ENCODE measurements at regions not wholly inside any gene's neighbourhood (a gene's known extent, or its start where the extent isn't known, plus 50 kb on each side); places are given as distances from the start of the nearest gene placed in this dataset.
"Not testable (repeated sequence)": the region's sequence is repeated elsewhere in the genome, so short reads cannot be mapped to it uniquely, and the experiment has no call there.

GRCh38 chr15:21174761-21175160 is 265.5 kb downstream of the POTEB3 start:
- H3K9me3 ChIP-seq (replicated peaks; ENCODE audit: control insufficient read depth, insufficient read depth, low read length); dilution Hi-C loops (cut with MboI; ENCODE audit: extremely low pct_ligation_motif_present, low sequenced_read_pairs); H2AFZ ChIP-seq (ENCODE audit: low read depth, low read length); H3K4me1 ChIP-seq (ENCODE audit: control insufficient read depth, extremely low read depth, insufficient read depth, low read length); CTCF ChIA-PET; FAIRE-seq; H3K4me2 ChIP-seq (ENCODE audit: insufficient read depth, low read length); intact Hi-C loops (cut with micrococcal nuclease); H3K27me3 ChIP-seq (ENCODE audit: control insufficient read depth in 2 of 2, insufficient read depth in 2 of 2, low read length in 2 of 2); H3K4me3 ChIP-seq (replicated peaks in 1 of 3; ENCODE audit: insufficient read depth in 1 of 3, low read depth in 1 of 3, low read length in 3 of 3); H3K9ac ChIP-seq (replicated peaks; ENCODE audit: extremely low read depth, insufficient read depth, low read length); H3K36me3 ChIP-seq (ENCODE audit: control insufficient read depth in 2 of 2, extremely low read depth in 1 of 2, insufficient read depth in 2 of 2, low read length in 2 of 2); H3K79me2 ChIP-seq (ENCODE audit: control insufficient read depth, insufficient read depth, low read length); H3K27ac ChIP-seq (ENCODE audit: insufficient read depth, low read depth, low read length); H3K9me1 ChIP-seq (replicated peaks; ENCODE audit: control insufficient read depth, extremely low read depth, insufficient read depth, low read length); BruUV-seq (replicated peaks); POLR2A ChIA-PET; DNase-seq (ENCODE audit: low read depth, low spot score); H4K20me1 ChIP-seq (replicated peaks; ENCODE audit: control insufficient read depth, extremely low read depth, insufficient read depth, low read length): not testable (repeated sequence)

GRCh38 chr15:21151203-21151966 is 285.3 kb upstream of the POTEB2 start:
- not testable (repeated sequence) for BruUV-seq (replicated peaks)

GRCh38 chr15:21148136-21148535 is 282.0 kb upstream of the POTEB2 start:
- H3K27me3 ChIP-seq (ENCODE audit: control insufficient read depth in 2 of 2, insufficient read depth in 2 of 2, low read length in 2 of 2); H3K27ac ChIP-seq (ENCODE audit: insufficient read depth, low read depth, low read length); H3K9me3 ChIP-seq (replicated peaks; ENCODE audit: control insufficient read depth, insufficient read depth, low read length); DNase-seq (ENCODE audit: low read depth, low spot score); dilution Hi-C loops (cut with MboI; ENCODE audit: extremely low pct_ligation_motif_present, low sequenced_read_pairs); BruUV-seq (replicated peaks); H3K36me3 ChIP-seq (ENCODE audit: control insufficient read depth in 2 of 2, extremely low read depth in 1 of 2, insufficient read depth in 2 of 2, low read length in 2 of 2); FAIRE-seq; CTCF ChIA-PET; H2AFZ ChIP-seq (ENCODE audit: low read depth, low read length); H4K20me1 ChIP-seq (replicated peaks; ENCODE audit: control insufficient read depth, extremely low read depth, insufficient read depth, low read length); H3K4me3 ChIP-seq (replicated peaks in 1 of 3; ENCODE audit: insufficient read depth in 1 of 3, low read depth in 1 of 3, low read length in 3 of 3); intact Hi-C loops (cut with micrococcal nuclease); H3K4me2 ChIP-seq (ENCODE audit: insufficient read depth, low read length); H3K9ac ChIP-seq (replicated peaks; ENCODE audit: extremely low read depth, insufficient read depth, low read length); H3K4me1 ChIP-seq (ENCODE audit: control insufficient read depth, extremely low read depth, insufficient read depth, low read length); POLR2A ChIA-PET; H3K79me2 ChIP-seq (ENCODE audit: control insufficient read depth, insufficient read depth, low read length); H3K9me1 ChIP-seq (replicated peaks; ENCODE audit: control insufficient read depth, extremely low read depth, insufficient read depth, low read length): not testable (repeated sequence)

More at GRCh38 chr15:21151203-21151966, 285.3 kb upstream of the POTEB2 start:
- DNase-seq (ENCODE audit: low read depth, low spot score); H3K27me3 ChIP-seq (ENCODE audit: control insufficient read depth in 2 of 2, insufficient read depth in 2 of 2, low read length in 2 of 2); POLR2A ChIA-PET; H3K36me3 ChIP-seq (ENCODE audit: control insufficient read depth in 2 of 2, extremely low read depth in 1 of 2, insufficient read depth in 2 of 2, low read length in 2 of 2); H3K4me2 ChIP-seq (ENCODE audit: insufficient read depth, low read length); H3K9me3 ChIP-seq (replicated peaks; ENCODE audit: control insufficient read depth, insufficient read depth, low read length); CTCF ChIA-PET; FAIRE-seq; H3K4me3 ChIP-seq (replicated peaks in 1 of 3; ENCODE audit: insufficient read depth in 1 of 3, low read depth in 1 of 3, low read length in 3 of 3); H2AFZ ChIP-seq (ENCODE audit: low read depth, low read length); H3K9me1 ChIP-seq (replicated peaks; ENCODE audit: control insufficient read depth, extremely low read depth, insufficient read depth, low read length); H3K79me2 ChIP-seq (ENCODE audit: control insufficient read depth, insufficient read depth, low read length); dilution Hi-C loops (cut with MboI; ENCODE audit: extremely low pct_ligation_motif_present, low sequenced_read_pairs); H3K4me1 ChIP-seq (ENCODE audit: control insufficient read depth, extremely low read depth, insufficient read depth, low read length); H4K20me1 ChIP-seq (replicated peaks; ENCODE audit: control insufficient read depth, extremely low read depth, insufficient read depth, low read length); H3K27ac ChIP-seq (ENCODE audit: insufficient read depth, low read depth, low read length); H3K9ac ChIP-seq (replicated peaks; ENCODE audit: extremely low read depth, insufficient read depth, low read length); intact Hi-C loops (cut with micrococcal nuclease): not testable (repeated sequence)

GRCh38 chr15:21133893-21134292 is 267.8 kb upstream of the POTEB2 start:
- FAIRE-seq; H3K36me3 ChIP-seq (ENCODE audit: control insufficient read depth in 2 of 2, extremely low read depth in 1 of 2, insufficient read depth in 2 of 2, low read length in 2 of 2); H3K9me1 ChIP-seq (replicated peaks; ENCODE audit: control insufficient read depth, extremely low read depth, insufficient read depth, low read length); H3K27ac ChIP-seq (ENCODE audit: insufficient read depth, low read depth, low read length); CTCF ChIA-PET; H3K4me3 ChIP-seq (replicated peaks in 1 of 3; ENCODE audit: insufficient read depth in 1 of 3, low read depth in 1 of 3, low read length in 3 of 3); H3K4me2 ChIP-seq (ENCODE audit: insufficient read depth, low read length); BruUV-seq (replicated peaks); H3K9ac ChIP-seq (replicated peaks; ENCODE audit: extremely low read depth, insufficient read depth, low read length); dilution Hi-C loops (cut with MboI; ENCODE audit: extremely low pct_ligation_motif_present, low sequenced_read_pairs); DNase-seq (ENCODE audit: low read depth, low spot score); H2AFZ ChIP-seq (ENCODE audit: low read depth, low read length); H3K79me2 ChIP-seq (ENCODE audit: control insufficient read depth, insufficient read depth, low read length); H3K27me3 ChIP-seq (ENCODE audit: control insufficient read depth in 2 of 2, insufficient read depth in 2 of 2, low read length in 2 of 2); intact Hi-C loops (cut with micrococcal nuclease); POLR2A ChIA-PET; H4K20me1 ChIP-seq (replicated peaks; ENCODE audit: control insufficient read depth, extremely low read depth, insufficient read depth, low read length); H3K4me1 ChIP-seq (ENCODE audit: control insufficient read depth, extremely low read depth, insufficient read depth, low read length); H3K9me3 ChIP-seq (replicated peaks; ENCODE audit: control insufficient read depth, insufficient read depth, low read length): not testable (repeated sequence)

Data from endothelial cell of umbilical vein (primary cell).